Endothelial cell (in vitro differentiated cells): ENCODE measurements at regions not wholly inside any gene's neighbourhood (a gene's known extent, or its start where the extent isn't known, plus 50 kb on each side); places are given as distances from the start of the nearest gene placed in this dataset.

ENCODE experiments used
- DNase-seq: peaks from one replicate; pipeline ENCODE4 v3.0.0; 2021; ENCODE audit warnings: low spot score
- H3K27ac Mint-ChIP-seq: one replicate; pipeline ENCODE4 v1.8.0; 2021; ENCODE audit warnings: mixed read lengths, inconsistent platforms; ENCODE audit not compliant: unreplicated experiment
- H3K27me3 Mint-ChIP-seq: one replicate; pipeline ENCODE4 v1.8.0; 2021; ENCODE audit warnings: mild to moderate bottlenecking, moderate library complexity, mixed read lengths, inconsistent platforms; ENCODE audit not compliant: unreplicated experiment
- H3K36me3 Mint-ChIP-seq: one replicate; pipeline ENCODE4 v1.8.0; 2021; ENCODE audit warnings: mild to moderate bottlenecking, low read depth, mixed read lengths, inconsistent platforms; ENCODE audit not compliant: unreplicated experiment
- H3K4me1 Mint-ChIP-seq: one replicate; pipeline ENCODE4 v1.8.0; 2021; ENCODE audit warnings: mild to moderate bottlenecking, mixed read lengths, inconsistent platforms; ENCODE audit not compliant: unreplicated experiment
- H3K4me3 Mint-ChIP-seq: one replicate; pipeline ENCODE4 v1.8.0; 2021; ENCODE audit warnings: mild to moderate bottlenecking, mixed read lengths, inconsistent platforms; ENCODE audit not compliant: unreplicated experiment
- H3K9me3 Mint-ChIP-seq: one replicate; pipeline ENCODE4 v1.8.0; 2021; ENCODE audit warnings: mixed read lengths, inconsistent platforms; ENCODE audit not compliant: unreplicated experiment
- TF ChIP-seq, protein P1 (sequence below): fragments of 200-600 bp; sonication (generic); IDR thresholded peaks from one replicate; pipeline ENCODE4 v1.5.0; 2021; ENCODE audit warnings: antibody characterized with exemption; ENCODE audit not compliant: unreplicated experiment

DNA sequence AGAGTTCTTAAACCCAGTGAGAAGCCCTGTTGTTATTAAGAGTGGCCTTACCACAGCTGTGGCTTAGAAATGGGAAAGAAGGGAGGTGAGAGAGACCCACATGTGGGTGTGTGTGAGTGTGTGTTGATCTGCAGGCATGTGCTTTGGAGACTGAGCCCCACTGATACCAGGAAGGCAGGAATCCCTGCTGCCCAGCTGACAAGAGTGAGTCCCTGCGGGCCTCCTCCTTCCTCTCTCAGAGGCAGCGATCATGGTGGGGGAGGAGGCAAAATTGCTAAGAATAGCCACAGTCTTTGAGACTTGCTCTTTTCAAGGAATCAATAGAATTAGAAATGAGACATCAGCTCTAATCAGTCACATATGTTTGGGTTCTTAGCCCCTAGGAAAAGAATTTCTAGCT lies 87.0 kb upstream of the WARS2 start:
- no peak overlapping the region for H3K27ac Mint-ChIP-seq
- TF ChIP-seq, protein P1, sequence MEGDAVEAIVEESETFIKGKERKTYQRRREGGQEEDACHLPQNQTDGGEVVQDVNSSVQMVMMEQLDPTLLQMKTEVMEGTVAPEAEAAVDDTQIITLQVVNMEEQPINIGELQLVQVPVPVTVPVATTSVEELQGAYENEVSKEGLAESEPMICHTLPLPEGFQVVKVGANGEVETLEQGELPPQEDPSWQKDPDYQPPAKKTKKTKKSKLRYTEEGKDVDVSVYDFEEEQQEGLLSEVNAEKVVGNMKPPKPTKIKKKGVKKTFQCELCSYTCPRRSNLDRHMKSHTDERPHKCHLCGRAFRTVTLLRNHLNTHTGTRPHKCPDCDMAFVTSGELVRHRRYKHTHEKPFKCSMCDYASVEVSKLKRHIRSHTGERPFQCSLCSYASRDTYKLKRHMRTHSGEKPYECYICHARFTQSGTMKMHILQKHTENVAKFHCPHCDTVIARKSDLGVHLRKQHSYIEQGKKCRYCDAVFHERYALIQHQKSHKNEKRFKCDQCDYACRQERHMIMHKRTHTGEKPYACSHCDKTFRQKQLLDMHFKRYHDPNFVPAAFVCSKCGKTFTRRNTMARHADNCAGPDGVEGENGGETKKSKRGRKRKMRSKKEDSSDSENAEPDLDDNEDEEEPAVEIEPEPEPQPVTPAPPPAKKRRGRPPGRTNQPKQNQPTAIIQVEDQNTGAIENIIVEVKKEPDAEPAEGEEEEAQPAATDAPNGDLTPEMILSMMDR = no peak
- H3K9me3 Mint-ChIP-seq = no peaks in the 10 kb centered on the region
- DNase-seq = peak; percentile 7
- H3K4me1 Mint-ChIP-seq = peaks cover 13% of the 10 kb centered on the region
- H3K36me3 Mint-ChIP-seq = no peaks in the 10 kb centered on the region
- no peaks in the 10 kb centered on the region for H3K27me3 Mint-ChIP-seq
- H3K4me3 Mint-ChIP-seq = no peak overlapping the region

DNA sequence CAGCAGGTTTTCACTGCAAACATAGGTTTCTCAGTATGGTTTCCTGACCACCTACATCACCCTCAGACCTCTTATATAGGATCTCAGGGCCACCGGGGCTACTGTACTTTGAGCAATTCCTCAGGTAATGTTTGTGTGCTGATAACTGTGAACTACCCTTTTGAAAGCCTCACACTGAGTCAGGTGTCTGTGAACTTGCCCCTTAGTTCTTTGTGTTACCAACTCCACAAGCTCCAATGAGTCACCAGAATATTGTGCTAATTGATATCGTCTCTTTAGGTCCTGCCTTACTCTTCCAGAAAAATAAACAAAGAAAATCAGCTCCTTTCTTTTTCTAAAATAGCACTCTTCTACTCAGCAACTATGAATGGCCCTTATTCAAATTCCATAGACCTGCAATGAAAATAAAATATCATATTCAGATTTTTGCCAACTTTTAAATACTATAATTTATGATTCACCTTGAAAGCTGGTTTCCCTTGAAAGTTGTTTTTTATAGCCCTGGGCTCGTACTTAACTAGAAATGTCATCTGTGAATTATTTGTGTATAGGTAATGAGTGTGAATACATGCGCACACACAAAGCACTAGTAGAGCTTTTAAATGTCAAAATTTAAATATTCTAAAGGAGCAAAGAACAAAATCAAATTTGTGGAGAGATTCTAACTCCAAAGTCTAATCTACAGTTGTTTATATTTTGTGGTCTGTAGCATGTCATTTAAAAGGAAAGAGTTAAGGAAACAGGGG lies 88.1 kb upstream of the WARS2 start:
- TF ChIP-seq, protein P1 = no peak
- Mint-ChIP-seq H3K27me3 (no peaks in the 10 kb centered on the region), H3K27ac (no peak overlapping the region), H3K36me3 (no peaks in the 10 kb centered on the region), H3K4me1 (peaks cover 9% of the 10 kb centered on the region), H3K4me3 (no peak overlapping the region), H3K9me3 (no peaks in the 10 kb centered on the region)
- DNase-seq = no peak

DNA sequence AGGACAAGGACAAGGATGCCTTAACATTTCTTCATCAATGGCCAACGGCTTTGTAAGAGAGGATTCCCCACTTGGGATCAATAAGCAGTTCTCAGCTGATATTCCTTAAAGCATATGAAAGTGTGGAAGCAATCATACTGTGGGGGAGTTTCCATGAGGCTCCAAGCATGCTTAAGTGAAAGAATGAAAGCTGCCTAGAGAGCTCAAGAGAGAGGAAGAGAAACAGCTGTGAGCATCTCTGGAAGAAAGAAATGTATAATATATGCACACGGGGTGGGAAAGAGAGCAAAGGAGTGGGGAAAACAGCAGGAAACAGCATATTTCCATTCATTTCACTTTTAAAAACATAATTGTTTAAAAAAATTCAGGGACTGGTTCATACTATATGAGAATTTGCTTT lies 94.7 kb upstream of the WARS2 start:
- Mint-ChIP-seq H3K27me3 (no peaks in the 10 kb centered on the region), H3K27ac (no peak overlapping the region), H3K4me1 (no peaks in the 10 kb centered on the region), H3K36me3 (no peaks in the 10 kb centered on the region), H3K4me3 (no peak overlapping the region), H3K9me3 (no peaks in the 10 kb centered on the region)
- no peak for DNase-seq
- TF ChIP-seq, protein P1 = no peak

DNA sequence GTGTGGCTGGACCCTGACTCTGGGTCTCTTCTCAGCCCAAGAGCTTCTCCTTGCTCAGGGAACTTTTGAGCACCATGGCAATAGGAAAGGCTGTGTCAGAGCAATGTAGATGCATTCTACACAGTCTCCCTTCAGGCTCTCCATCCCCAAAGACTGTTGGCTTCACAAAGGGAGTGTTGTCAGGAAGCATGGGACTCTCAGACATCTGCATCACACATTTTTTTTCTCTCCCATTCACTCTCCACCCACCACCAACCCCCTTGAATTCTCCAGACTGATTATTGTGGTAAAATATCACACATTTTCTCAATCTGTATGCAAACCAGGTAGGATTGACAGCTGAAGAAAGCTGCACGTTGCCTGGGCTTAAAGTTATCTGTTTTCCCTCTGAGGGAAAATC lies 105.4 kb upstream of the WARS2 start:
- Mint-ChIP-seq H3K4me3 (no peak overlapping the region), H3K4me1 (no peaks in the 10 kb centered on the region), H3K36me3 (no peaks in the 10 kb centered on the region), H3K27ac (no peak overlapping the region), H3K27me3 (peaks cover 3% of the 10 kb centered on the region), H3K9me3 (no peaks in the 10 kb centered on the region)
- TF ChIP-seq, protein P1 = no peak
- DNase-seq = no peak

DNA sequence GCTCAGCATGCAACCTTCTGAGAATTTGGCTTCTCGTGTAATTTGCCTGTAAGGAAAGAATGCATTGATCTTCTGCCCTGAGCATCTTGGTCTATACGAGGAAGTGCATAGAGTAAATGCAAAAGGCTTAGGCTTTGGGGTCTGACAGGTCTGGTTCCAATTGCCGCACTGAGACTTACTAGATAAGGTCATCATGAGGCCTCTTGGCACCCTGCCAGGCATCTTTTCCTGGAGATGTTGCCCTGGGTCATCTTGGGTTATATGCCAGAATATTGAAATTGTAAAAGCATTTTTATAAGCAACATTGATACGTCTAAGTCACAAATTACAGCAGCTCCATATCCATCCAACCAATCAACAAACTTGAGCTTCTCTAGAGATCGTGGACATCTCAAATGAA lies 108.8 kb upstream of the WARS2 start:
- Mint-ChIP-seq H3K27me3 (peaks cover 3% of the 10 kb centered on the region), H3K4me3 (no peak overlapping the region), H3K9me3 (no peaks in the 10 kb centered on the region), H3K36me3 (no peaks in the 10 kb centered on the region), H3K27ac (no peak overlapping the region), H3K4me1 (no peaks in the 10 kb centered on the region)
- DNase-seq = no peak
- TF ChIP-seq, protein P1 = no peak
